NOMO-1 treated with DMSO at 0.1 percent for 48 hours (cell line): ENCODE measurements at regions not wholly inside any gene's neighbourhood (a gene's known extent, or its start where the extent isn't known, plus 50 kb on each side); places are given as distances from the start of the nearest gene placed in this dataset.
"Not testable (repeated sequence)": the region's sequence is repeated elsewhere in the genome, so short reads cannot be mapped to it uniquely, and the experiment has no call there.

Source experiments
- DNase-seq: peaks from one replicate; lab custom pipeline; 2025; ENCODE audit not compliant: unreplicated experiment; lab: John Stamatoyannopoulos, UW

GRCh38 chr20:54324041-54324440, 116.2 kb downstream of the PFDN4 start:
- DNase-seq = no peak

DNA sequence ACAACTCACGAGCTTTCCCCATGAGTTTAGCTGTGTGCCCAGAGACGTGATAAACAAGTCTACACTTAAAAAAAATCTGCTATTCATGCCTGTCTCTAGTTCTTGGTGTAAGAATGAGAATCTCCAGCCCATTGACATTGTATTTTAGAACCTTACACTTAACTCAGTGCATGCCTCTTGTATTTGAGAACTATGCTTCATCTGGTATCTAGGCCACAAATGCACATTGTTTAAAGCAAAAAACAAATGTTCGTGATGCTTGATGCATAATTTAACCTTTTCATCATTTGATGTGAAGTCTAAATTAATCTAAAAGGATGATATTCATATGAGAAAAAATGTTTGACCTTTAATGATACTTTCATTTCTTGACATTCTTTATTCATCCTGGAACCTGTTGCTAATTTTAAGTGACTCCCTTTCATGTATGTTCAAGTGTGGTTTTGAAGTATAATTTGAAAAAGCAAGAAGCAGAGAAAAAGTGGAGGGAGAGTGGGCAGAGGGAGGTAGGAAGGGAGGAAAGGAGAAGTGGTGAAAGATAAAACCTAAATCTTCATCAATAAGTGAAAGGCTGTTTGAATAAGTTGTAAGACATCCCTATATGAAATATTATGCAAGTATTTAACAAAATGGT, 116.9 kb downstream of the PFDN4 start:
- no peak for DNase-seq

GRCh38 chr20:54335299-54335698, 127.4 kb downstream of the PFDN4 start:
- no peak for DNase-seq

DNA sequence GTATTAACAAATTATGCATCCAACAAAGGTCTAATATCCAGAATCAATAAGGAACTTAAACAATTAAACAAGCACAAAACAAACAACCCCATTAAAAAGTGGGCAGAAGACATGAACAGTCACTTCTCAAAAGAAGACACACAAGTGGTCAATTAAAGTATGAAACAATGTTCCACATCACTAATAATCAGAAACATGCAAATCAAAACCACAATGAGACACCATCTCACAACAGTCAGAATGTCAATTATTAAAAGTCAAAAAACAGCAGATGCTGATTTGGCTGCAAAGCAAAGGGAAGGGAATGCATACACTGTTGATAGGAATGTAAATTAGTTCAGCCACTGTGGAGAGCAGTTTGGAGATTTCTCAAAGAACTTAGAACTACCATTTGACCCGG, 129.3 kb downstream of the PFDN4 start:
- no peak for DNase-seq

DNA sequence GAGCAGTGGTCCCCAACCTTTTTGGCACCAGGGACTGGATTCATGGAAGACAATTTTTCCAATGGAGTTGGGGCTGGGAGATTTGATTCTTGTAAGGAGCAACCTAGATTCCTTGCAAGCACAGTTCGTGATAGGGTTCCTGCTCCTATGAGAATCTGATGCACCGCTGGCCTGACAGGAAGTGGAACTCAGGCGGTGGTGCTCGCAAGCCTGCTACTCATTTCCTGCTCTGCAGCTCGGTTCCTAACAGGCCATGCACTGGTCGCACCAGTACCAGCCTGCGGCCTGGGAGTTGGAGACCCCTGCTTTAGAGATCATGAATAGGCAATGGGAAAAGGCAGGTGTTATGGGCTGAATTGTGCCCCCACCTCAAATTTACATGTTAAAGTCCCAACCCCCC, 131.2 kb downstream of the PFDN4 start:
- no peak for DNase-seq

- DNase-seq = no peak
Observed at GRCh38 chr20:54340206-54340605, 132.3 kb downstream of the PFDN4 start.

- no peak for DNase-seq
Observed at GRCh38 chr20:54340667-54341081, 132.8 kb downstream of the PFDN4 start.

DNA sequence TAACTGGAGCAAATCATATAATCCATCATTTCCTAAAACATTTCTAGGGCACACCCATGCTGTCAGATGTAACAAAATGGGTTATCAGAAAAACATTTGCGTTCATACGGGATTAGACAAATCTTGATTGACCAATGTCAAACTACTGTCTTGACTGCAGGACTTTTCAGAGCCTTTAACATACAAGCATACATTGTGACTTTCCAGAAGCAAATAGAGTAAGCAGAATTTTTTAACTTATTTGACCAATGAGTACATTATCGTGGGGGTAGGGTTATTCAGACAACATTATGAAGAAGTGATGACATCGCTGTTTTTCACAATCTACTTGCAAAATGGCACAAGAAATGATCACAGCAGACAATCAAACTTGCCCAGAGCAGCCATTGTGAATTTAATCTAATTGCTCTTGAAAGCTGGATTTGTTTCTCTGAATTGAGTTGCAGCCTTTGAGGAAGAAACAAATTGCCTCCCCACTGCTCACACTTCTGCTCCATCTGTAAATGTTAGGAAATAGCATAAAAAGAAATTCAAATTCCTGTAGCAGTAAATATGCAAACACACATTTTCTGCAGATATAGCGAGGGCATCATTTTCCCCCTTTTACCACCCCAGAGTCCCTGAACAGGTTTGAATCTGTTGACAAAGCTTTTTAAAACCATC, 133.0 kb upstream of the DOK5 start:
- no peak for DNase-seq

DNA sequence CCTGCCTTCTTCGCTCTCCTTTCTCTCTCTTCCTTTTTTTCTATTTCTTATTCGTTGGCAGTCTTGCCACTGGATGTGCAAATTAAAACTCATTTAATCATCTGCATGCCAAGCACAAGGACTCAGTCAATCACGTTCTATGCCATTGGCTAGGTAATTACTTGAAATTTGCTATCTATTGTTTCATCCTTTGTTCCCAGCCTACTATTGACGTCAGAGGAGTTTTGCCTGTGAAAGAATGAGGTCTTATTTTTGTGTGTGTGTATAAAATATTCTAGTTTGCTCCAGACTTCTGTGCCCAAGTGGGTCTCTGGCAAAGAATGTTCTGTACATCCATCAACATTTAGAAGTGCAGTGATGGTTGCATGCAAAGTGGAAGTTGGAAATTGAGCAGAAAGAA, 132.3 kb upstream of the DOK5 start:
- DNase-seq = no peak

- DNase-seq = no peak
Observed at GRCh38 chr20:54343634-54344033, 131.8 kb upstream of the DOK5 start.

DNA sequence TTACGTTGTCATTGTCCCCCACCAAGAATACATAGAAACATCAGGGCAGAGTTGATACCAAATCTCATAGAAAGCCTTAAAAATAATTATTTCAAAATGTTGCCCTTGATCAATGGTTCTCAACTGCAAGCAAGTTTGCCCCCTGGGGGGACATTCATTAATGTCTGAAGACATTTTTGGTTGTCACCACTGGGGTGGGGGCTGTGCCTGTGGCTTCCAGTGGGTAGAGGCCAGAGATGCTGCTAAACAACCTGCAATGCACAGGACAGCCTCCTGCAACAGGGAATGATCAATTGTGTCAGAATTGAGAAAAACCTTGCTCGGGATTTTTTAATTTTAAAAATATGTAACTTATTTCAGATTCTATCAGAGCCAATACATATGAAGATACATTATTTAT, 130.6 kb upstream of the DOK5 start:
- no peak for DNase-seq

DNA sequence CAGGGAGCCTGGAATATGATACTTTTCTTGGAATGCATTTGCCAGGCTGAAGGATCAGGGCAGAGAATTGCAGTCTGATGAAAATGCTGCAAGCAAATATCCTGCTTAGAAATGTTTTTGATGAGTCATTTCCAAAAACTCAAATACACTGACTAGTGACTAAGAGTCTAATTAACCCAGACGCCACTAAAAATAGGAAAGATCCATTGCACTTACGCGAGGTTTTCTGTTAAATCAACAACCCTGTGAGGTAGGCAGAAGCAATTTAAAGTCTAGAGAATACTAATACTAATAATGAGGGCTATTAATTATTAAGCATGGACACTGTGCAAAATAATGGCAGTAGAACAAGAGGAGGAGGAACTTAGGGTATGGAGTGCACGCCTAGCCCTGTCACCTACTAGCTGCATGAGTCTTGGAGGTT, 130.1 kb upstream of the DOK5 start:
- peak; percentile 75 for DNase-seq

DNA sequence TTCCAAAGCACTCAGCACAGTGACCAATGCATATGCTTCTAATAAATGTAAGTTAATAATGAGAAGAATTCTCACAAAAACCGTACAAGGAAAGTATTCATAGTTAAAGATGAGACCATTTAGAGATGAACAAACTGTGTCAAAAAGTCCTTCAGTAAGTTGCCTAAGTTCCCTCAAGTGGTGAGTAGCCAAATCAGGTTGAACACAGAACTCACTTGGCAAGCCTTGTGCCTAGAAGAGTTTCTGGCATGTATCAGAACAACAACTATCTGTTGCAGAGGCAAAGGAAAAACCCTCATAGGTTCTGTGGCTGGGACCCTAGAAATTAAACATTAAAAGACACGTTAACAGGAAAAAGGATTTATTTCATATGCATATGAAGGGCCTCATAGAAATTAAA, 129.6 kb upstream of the DOK5 start:
- no peak for DNase-seq

- peak; percentile 70 for DNase-seq
Observed at GRCh38 chr20:54346276-54346675, 129.1 kb upstream of the DOK5 start.

- no peak for DNase-seq
Observed at GRCh38 chr20:54347166-54347833, 128.1 kb upstream of the DOK5 start.

- peak; percentile 23 for DNase-seq
Observed at GRCh38 chr20:54350415-54350814, 125.0 kb upstream of the DOK5 start.

GRCh38 chr20:54351371-54352136, 123.8 kb upstream of the DOK5 start:
- no peak for DNase-seq

- DNase-seq = not testable (repeated sequence)
Observed at GRCh38 chr20:54352541-54352940, 122.9 kb upstream of the DOK5 start.

DNA sequence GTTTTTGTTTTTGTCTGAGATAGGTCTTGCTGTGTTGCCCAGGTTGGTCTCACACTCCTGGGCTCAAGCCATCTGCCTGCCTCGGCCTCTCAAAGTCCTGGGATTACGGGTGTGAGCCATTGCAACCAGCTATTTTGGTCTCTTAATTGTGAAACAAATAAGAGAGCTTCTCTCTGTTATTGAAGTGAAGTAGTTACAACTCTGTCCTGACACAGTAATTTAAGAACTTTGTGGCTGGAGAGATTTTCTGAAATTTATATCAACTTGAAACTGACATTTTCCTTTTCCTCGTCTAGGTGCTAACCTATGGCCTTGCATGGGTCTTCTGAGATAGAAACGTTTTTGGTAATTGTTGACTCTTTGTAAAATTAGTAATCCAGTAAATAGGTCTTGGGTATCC, 122.1 kb upstream of the DOK5 start:
- DNase-seq = no peak

GRCh38 chr20:54355631-54356280, 119.6 kb upstream of the DOK5 start:
- DNase-seq = no peak

DNA sequence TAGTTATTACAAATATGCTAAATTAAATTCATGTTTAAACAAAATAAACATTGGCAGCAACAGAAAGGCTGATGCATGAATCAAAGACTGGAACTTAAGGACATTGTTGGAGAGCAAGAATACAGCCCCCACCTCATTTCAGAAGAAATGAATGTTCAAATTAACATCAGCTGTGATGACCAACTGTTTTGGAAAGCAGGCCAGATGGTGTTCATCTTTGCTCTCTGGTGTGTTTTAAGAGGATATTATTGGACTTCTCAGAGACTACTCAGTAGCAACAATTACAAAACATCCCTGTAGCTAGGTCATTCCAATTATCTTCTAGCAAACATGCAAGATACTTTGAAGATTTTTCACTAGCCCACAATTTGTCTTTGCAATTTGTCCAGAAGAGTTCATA, 118.6 kb upstream of the DOK5 start:
- DNase-seq = no peak
